C4-2B (cell line): ENCODE measurements at regions not wholly inside any gene's neighbourhood (a gene's known extent, or its start where the extent isn't known, plus 50 kb on each side); places are given as distances from the start of the nearest gene placed in this dataset.

Experiments
- H3K27ac ChIP-seq: fragments of 450-650 bp; 2 replicates; pipeline ENCODE4 v1.5.1; 2017
- CTCF ChIP-seq: fragments of 450-650 bp; conservative IDR thresholded peaks from 2 replicates; pipeline ENCODE4 v1.5.1; 2017; ENCODE audit warnings: mild to moderate bottlenecking
- ZFX ChIP-seq: fragments of 450-650 bp; IDR thresholded peaks from 2 replicates; pipeline ENCODE4 v1.6.1; 2017

- H3K27ac ChIP-seq = no peak overlapping the region
- TF ChIP-seq CTCF (no peak), ZFX (no peak)
These were observed 83.6 kb upstream of the BDNF start for GRCh38 chr11:27783701-27784355.

GRCh38 chr11:27777033-27777432, 76.8 kb upstream of the BDNF start:
- TF ChIP-seq CTCF (no peak), ZFX (no peak)
- no peak overlapping the region for H3K27ac ChIP-seq

GRCh38 chr11:27773884-27774283, 73.6 kb upstream of the BDNF start:
- TF ChIP-seq CTCF (no peak), ZFX (no peak)
- H3K27ac ChIP-seq = no peak overlapping the region

- no peak for TF ChIP-seq ZFX
- no peak for TF ChIP-seq CTCF
These were observed 71.3 kb upstream of the BDNF start for GRCh38 chr11:27771516-27771915.

GRCh38 chr11:27770576-27770975, 70.3 kb upstream of the BDNF start:
- H3K27ac ChIP-seq = no peak overlapping the region
- TF ChIP-seq CTCF (no peak), ZFX (no peak)

More at GRCh38 chr11:27771516-27771915, 71.3 kb upstream of the BDNF start:
- H3K27ac ChIP-seq = no peak overlapping the region

GRCh38 chr11:27763736-27764135, 63.5 kb upstream of the BDNF start:
- H3K27ac ChIP-seq = no peak overlapping the region
- TF ChIP-seq ZFX (no peak), CTCF (no peak)

GRCh38 chr11:27761356-27761755, 61.1 kb upstream of the BDNF start:
- TF ChIP-seq ZFX = no peak
- no peak for TF ChIP-seq CTCF
- H3K27ac ChIP-seq = no peak overlapping the region
